T1000 (cell line): ENCODE measurements at regions not wholly inside any gene's neighbourhood (a gene's known extent, or its start where the extent isn't known, plus 50 kb on each side); places are given as distances from the start of the nearest gene placed in this dataset.
"Not testable (repeated sequence)": the region's sequence is repeated elsewhere in the genome, so short reads cannot be mapped to it uniquely, and the experiment has no call there.

Experiments
- DNase-seq: peaks from one replicate; lab custom pipeline; 2025; ENCODE audit warnings: mixed read lengths; lab: John Stamatoyannopoulos, UW

- DNase-seq = no peak
Measured at GRCh38 chr9:117938896-117939295, 234.7 kb downstream of the TLR4 start.

- DNase-seq = not testable (repeated sequence)
Measured at GRCh38 chr9:117944750-117945149, 240.5 kb downstream of the TLR4 start.

GRCh38 chr9:117945286-117945685, 241.1 kb downstream of the TLR4 start:
- DNase-seq = no peak

- no peak for DNase-seq
Measured at GRCh38 chr9:117951127-117951526, 246.9 kb downstream of the TLR4 start.

GRCh38 chr9:117952581-117952980, 248.4 kb downstream of the TLR4 start:
- DNase-seq = no peak

- no peak for DNase-seq
Measured at GRCh38 chr9:117957267-117957666, 253.1 kb downstream of the TLR4 start.

- DNase-seq = no peak
Measured at GRCh38 chr9:117958726-117959125, 254.5 kb downstream of the TLR4 start.

- DNase-seq = no peak
Measured at GRCh38 chr9:117963493-117964090, 259.4 kb downstream of the TLR4 start.

- DNase-seq = no peak
Measured at GRCh38 chr9:117970276-117971050, 266.3 kb downstream of the TLR4 start.

GRCh38 chr9:117974108-117974507, 269.9 kb downstream of the TLR4 start:
- no peak for DNase-seq

- DNase-seq = no peak
Measured at GRCh38 chr9:117979914-117980313, 275.7 kb downstream of the TLR4 start.

- DNase-seq = no peak
Measured at GRCh38 chr9:117987945-117988344, 283.7 kb downstream of the TLR4 start.

- no peak for DNase-seq
Measured at GRCh38 chr9:117992006-117992405, 287.8 kb downstream of the TLR4 start.

GRCh38 chr9:118000581-118000980, 296.4 kb downstream of the TLR4 start:
- peak; percentile 11 for DNase-seq

- DNase-seq = no peak
Measured at GRCh38 chr9:118003240-118003639, 299.0 kb downstream of the TLR4 start.

- DNase-seq = no peak
Measured at GRCh38 chr9:118008246-118008645, 304.0 kb downstream of the TLR4 start.

GRCh38 chr9:118009614-118010013, 305.4 kb downstream of the TLR4 start:
- DNase-seq = no peak

- no peak for DNase-seq
Measured at GRCh38 chr9:118017607-118018122, 313.5 kb downstream of the TLR4 start.

- no peak for DNase-seq
Measured at GRCh38 chr9:118023644-118024043, 319.4 kb downstream of the TLR4 start.

GRCh38 chr9:118028225-118028624, 324.0 kb downstream of the TLR4 start:
- DNase-seq = no peak

GRCh38 chr9:118029425-118029824, 325.2 kb downstream of the TLR4 start:
- DNase-seq = no peak

GRCh38 chr9:118034701-118035100, 330.5 kb downstream of the TLR4 start:
- no peak for DNase-seq

GRCh38 chr9:118038713-118039112, 334.5 kb downstream of the TLR4 start:
- no peak for DNase-seq
